Endodermal cell (in vitro differentiated cells): ENCODE measurements at regions not wholly inside any gene's neighbourhood (a gene's known extent, or its start where the extent isn't known, plus 50 kb on each side); places are given as distances from the start of the nearest gene placed in this dataset.

Source experiments
- DNase-seq: peaks from one replicate; pipeline ENCODE4 v3.0.0-alpha.2; 2017
- H3K27ac ChIP-seq: 2 replicates; pipeline ENCODE4 v1.5.1; 2013; ENCODE audit warnings: mild to moderate bottlenecking, low read depth, low read length, moderate library complexity
- H3K27me3 ChIP-seq: 2 replicates; pipeline ENCODE4 v1.6.1; 2013; ENCODE audit warnings: mild to moderate bottlenecking, low read length, moderate library complexity; ENCODE audit not compliant: insufficient read depth, control insufficient read depth, poor library complexity, severe bottlenecking
- H3K36me3 ChIP-seq: 2 replicates; pipeline ENCODE4 v1.7.0; 2013; ENCODE audit warnings: mild to moderate bottlenecking, low read length, moderate library complexity; ENCODE audit not compliant: control insufficient read depth, insufficient read depth
- H3K4me1 ChIP-seq: one replicate; pipeline ENCODE4 v1.7.0; 2013; ENCODE audit warnings: low read length; ENCODE audit not compliant: control insufficient read depth, insufficient read depth
- H3K4me3 ChIP-seq: 2 replicates; pipeline ENCODE4 v1.5.1; 2013; ENCODE audit warnings: mild to moderate bottlenecking, low read length, moderate library complexity
- H3K9ac ChIP-seq: 2 replicates; pipeline ENCODE4 v1.6.1; 2013; ENCODE audit warnings: mild to moderate bottlenecking, low read length, moderate library complexity; ENCODE audit not compliant: poor library complexity, severe bottlenecking; ENCODE audit errors: extremely low read depth
- H3K9me3 ChIP-seq: 2 replicates; pipeline ENCODE4 v1.6.1; 2013; ENCODE audit warnings: mild to moderate bottlenecking, low read length, moderate library complexity; ENCODE audit not compliant: control insufficient read depth
- H3K27ac Mint-ChIP-seq: 2 replicates; pipeline ENCODE4 v1.8.0; 2020; ENCODE audit warnings: mixed read lengths
- H3K27me3 Mint-ChIP-seq: 2 replicates; pipeline ENCODE4 v1.8.0; 2021; ENCODE audit warnings: mild to moderate bottlenecking, mixed read lengths; ENCODE audit not compliant: insufficient read depth
- H3K36me3 Mint-ChIP-seq: 2 replicates; pipeline ENCODE4 v1.8.0; 2020; ENCODE audit warnings: low read depth, mixed read lengths
- H3K4me1 Mint-ChIP-seq: 2 replicates; pipeline ENCODE4 v1.8.0; 2020; ENCODE audit warnings: mixed read lengths
- H3K4me3 Mint-ChIP-seq: 2 replicates; pipeline ENCODE4 v1.8.0; 2020; ENCODE audit warnings: mild to moderate bottlenecking, moderate library complexity, mixed read lengths
- H3K9me3 Mint-ChIP-seq: 2 replicates; pipeline ENCODE4 v1.8.0; 2020; ENCODE audit warnings: mild to moderate bottlenecking, mixed read lengths
- CTCF ChIP-seq: fragments of 200-600 bp; sonication (generic); conservative IDR thresholded peaks from 2 replicates; pipeline ENCODE4 v1.5.0; 2021; ENCODE audit warnings: antibody characterized with exemption, mild to moderate bottlenecking
- WGBS, 2 experiments: methylation state at CpG; one replicate each; pipeline versions ENCODE4 v1.1.5 to v1.1.7; 2013; ENCODE audit warnings: missing lambda C conversion rate in 2 of 2, mixed read lengths in 1 of 2; ENCODE audit not compliant: insufficient coverage in 1 of 2, insufficient read length in 1 of 2; 5-methylcytosine and 5-hydroxymethylcytosine counted together

- H3K4me1 Mint-ChIP-seq: peaks cover 3% of the 10 kb centered on the region
- no peaks in the 10 kb centered on the region for H3K36me3 Mint-ChIP-seq
- 81 to 90% methylated on average over 3 to 8 of the region's 8 CpGs for WGBS, 2 experiments
- DNase-seq: no peak
- no peak overlapping the region for H3K27ac Mint-ChIP-seq
- Histone ChIP-seq H3K9ac (no peak overlapping the region), H3K4me3 (no peak overlapping the region), H3K9me3 (peaks cover 6% of the 10 kb centered on the region), H3K27ac (no peak overlapping the region), H3K27me3 (no peaks in the 10 kb centered on the region), H3K4me1 (no peaks in the 10 kb centered on the region), H3K36me3 (no peaks in the 10 kb centered on the region)
- no peak for TF ChIP-seq CTCF
- no peaks in the 10 kb centered on the region for H3K27me3 Mint-ChIP-seq
- peaks cover 3% of the 10 kb centered on the region for H3K9me3 Mint-ChIP-seq
- no peak overlapping the region for H3K4me3 Mint-ChIP-seq
These were observed 173.8 kb upstream of the SALL3 start for GRCh38 chr18:78805840-78806239.

- Mint-ChIP-seq H3K36me3 (no peaks in the 10 kb centered on the region), H3K9me3 (peaks cover 3% of the 10 kb centered on the region), H3K27me3 (no peaks in the 10 kb centered on the region), H3K4me1 (peaks cover 7% of the 10 kb centered on the region), H3K4me3 (no peak overlapping the region), H3K27ac (no peak overlapping the region)
- Histone ChIP-seq H3K27ac (no peak overlapping the region), H3K9me3 (peaks cover 6% of the 10 kb centered on the region), H3K27me3 (no peaks in the 10 kb centered on the region), H3K4me3 (no peak overlapping the region), H3K36me3 (no peaks in the 10 kb centered on the region), H3K4me1 (no peaks in the 10 kb centered on the region), H3K9ac (no peak overlapping the region)
- TF ChIP-seq CTCF: no peak
- DNase-seq: no peak
- WGBS, 2 experiments: 86 to 93% methylated on average over 4 to 5 of the region's 5 CpGs
These were observed 171.9 kb upstream of the SALL3 start for GRCh38 chr18:78807668-78808067.

- DNase-seq: no peak
- Mint-ChIP-seq H3K36me3 (no peaks in the 10 kb centered on the region), H3K9me3 (no peaks in the 10 kb centered on the region), H3K27ac (no peak overlapping the region), H3K4me1 (peaks cover 21% of the 10 kb centered on the region), H3K4me3 (no peak overlapping the region), H3K27me3 (peaks cover 14% of the 10 kb centered on the region)
- no peak for TF ChIP-seq CTCF
- no peak overlapping the region for H3K9ac ChIP-seq
- 89 to 95% methylated on average over 1 to 9 of the region's 13 CpGs for WGBS, 2 experiments
- no peak overlapping the region for H3K27ac ChIP-seq
- H3K27me3 ChIP-seq: peaks cover 13% of the 10 kb centered on the region
- no peak overlapping the region for H3K4me3 ChIP-seq
- no peaks in the 10 kb centered on the region for H3K4me1 ChIP-seq
- peaks cover 6% of the 10 kb centered on the region for H3K9me3 ChIP-seq
- H3K36me3 ChIP-seq: no peaks in the 10 kb centered on the region
These were observed 169.8 kb upstream of the SALL3 start for GRCh38 chr18:78809845-78810244.
